D721Med (cell line): ENCODE measurements at regions not wholly inside any gene's neighbourhood (a gene's known extent, or its start where the extent isn't known, plus 50 kb on each side); places are given as distances from the start of the nearest gene placed in this dataset.

Source experiments
- DNase-seq: peaks from one replicate; pipeline ENCODE4 v3.0.0; 2011; ENCODE audit warnings: low spot score; ENCODE audit not compliant: insufficient read length
- FAIRE-seq: peaks from 2 replicates; lab custom pipeline; 2011; peaks lifted over from hg19 to GRCh38; lab: Jason Lieb, UNC
- CTCF ChIP-seq: IDR thresholded peaks from 2 replicates; pipeline ENCODE4 v1.5.1; 2012; ENCODE audit warnings: mild to moderate bottlenecking, control low read depth; ENCODE audit not compliant: insufficient read depth; ENCODE audit errors: missing control alignments

DNA sequence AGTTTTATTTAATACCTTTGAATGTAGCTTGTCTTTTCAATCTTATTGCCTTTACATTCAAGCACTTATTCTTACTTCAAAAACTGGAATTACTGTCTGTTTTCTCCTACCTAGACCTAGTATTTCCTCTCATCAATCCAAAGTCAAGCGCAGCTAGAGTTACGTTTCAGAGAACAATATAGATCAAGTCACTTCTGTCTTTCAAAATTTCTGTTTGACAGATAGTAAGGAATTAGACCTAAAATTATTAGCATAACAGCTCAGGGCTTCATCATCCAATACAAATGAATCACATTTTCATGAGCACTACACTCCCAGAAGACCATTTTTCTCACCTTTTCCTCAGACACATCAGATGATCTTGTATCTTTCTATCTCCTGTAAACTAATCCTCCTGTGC is 170.6 kb downstream of the CCDC59 start:
- no peak for DNase-seq
- TF ChIP-seq CTCF: no peak
- no peak for FAIRE-seq

- TF ChIP-seq CTCF: no peak
- DNase-seq (no peak), FAIRE-seq (no peak)
These were observed 171.2 kb downstream of the CCDC59 start for GRCh38 chr12:82187011-82187410.

- TF ChIP-seq CTCF: no peak
- DNase-seq (no peak), FAIRE-seq (no peak)
These were observed 171.9 kb downstream of the CCDC59 start for GRCh38 chr12:82186282-82186681.

DNA sequence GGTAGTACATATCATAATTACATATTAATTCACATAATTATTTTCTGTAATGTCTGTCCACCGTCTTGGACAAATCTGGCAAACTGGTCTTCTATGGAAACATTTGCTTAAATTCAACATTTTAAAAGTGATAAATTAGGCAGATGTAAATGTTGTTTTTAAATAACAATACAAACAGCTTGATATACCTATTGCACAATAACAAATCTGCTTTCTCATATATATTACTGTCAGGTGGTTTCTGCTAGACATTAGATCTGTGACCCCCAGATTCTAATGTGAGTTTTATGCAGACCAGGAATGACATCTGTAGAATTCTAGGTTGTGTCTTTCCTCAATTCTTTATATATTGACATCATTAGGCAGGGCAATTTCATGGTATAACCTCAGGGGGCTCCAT is 173.3 kb downstream of the CCDC59 start:
- FAIRE-seq: no peak
- no peak for TF ChIP-seq CTCF
- no peak for DNase-seq

- no peak for TF ChIP-seq CTCF
- FAIRE-seq (no peak), DNase-seq (no peak)
These were observed 175.5 kb downstream of the CCDC59 start for GRCh38 chr12:82182601-82183190.

GRCh38 chr12:82176761-82177490 is 181.3 kb downstream of the CCDC59 start:
- TF ChIP-seq CTCF: no peak
- DNase-seq: no peak
- no peak for FAIRE-seq

GRCh38 chr12:82176026-82176425 is 182.2 kb downstream of the CCDC59 start:
- no peak for TF ChIP-seq CTCF
- no peak for DNase-seq
- no peak for FAIRE-seq
